ENCODE measurements at regions not wholly inside any gene's neighbourhood (a gene's known extent, or its start where the extent isn't known, plus 50 kb on each side); places are given as distances from the start of the nearest gene placed in this dataset.

DNA sequence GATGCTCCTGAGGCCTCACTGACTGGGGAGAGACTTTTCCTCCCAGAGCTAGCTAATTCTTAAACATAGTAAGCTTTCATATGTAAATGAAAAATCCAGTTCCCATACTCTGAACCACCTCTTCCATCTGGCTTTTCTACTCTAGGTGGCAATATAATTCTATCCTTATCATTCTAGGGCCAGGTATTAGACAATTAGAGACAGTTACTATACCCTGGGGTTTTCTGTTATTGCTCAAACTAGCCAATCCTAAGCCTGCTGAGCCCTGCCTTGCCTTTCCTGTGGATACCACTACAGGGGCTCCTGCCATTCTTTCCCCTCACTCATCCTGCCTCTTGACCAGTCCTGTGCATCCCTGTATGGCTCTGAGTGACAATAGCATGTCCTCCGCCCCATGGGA, 552.0 kb downstream of the STIM2 start:
- H3K4me2 ChIP-seq (ENCODE audit: control insufficient read depth, insufficient read depth): no peak overlapping the region
- H3K9me3 ChIP-seq (replicated peaks; ENCODE audit: control insufficient read depth, insufficient read depth, low read length): no peaks in the 10 kb centered on the region
- H3K4me3 ChIP-seq: no peak overlapping the region
- intact Hi-C loops (cut with micrococcal nuclease; ENCODE audit: unreplicated experiment) (no loop called here), in situ Hi-C loops (cut with MboI) (no loop called here)
- H3K27ac ChIP-seq (ENCODE audit: control insufficient read depth, insufficient read depth): no peak overlapping the region
- H3K9ac ChIP-seq (ENCODE audit: control insufficient read depth, insufficient read depth, low read length): no peak overlapping the region
- H3K79me2 ChIP-seq (ENCODE audit: control insufficient read depth, insufficient read depth, low read length): no peaks in the 10 kb centered on the region
- WGBS (ENCODE audit: insufficient coverage, insufficient replicate concordance, low lambda C conversion rate, missing lambda C conversion rate): 0% methylated on average over 1 of the region's 1 CpG
- CTCF ChIA-PET: no interaction called here
- H3K27me3 ChIP-seq (replicated peaks in 1 of 2; ENCODE audit: control insufficient read depth in 2 of 2, insufficient read depth in 2 of 2, low read length in 1 of 2): no peaks in the 10 kb centered on the region
- no peak overlapping the region for H2AFZ ChIP-seq (ENCODE audit: control insufficient read depth, low read depth, low read length)
- POLR2A ChIA-PET: no interaction called here
- FAIRE-seq (no peak), DNase-seq (ENCODE audit: low read depth, low spot score) (no peak), ATAC-seq (no peak)
- H4K20me1 ChIP-seq (ENCODE audit: control insufficient read depth, insufficient read depth): no peaks in the 10 kb centered on the region
- RAD21 ChIA-PET (ENCODE audit: unreplicated experiment): no interaction called here
- SMC1A ChIA-PET (ENCODE audit: uncharacterized antibody, unreplicated experiment): no interaction called here
- no peaks in the 10 kb centered on the region for H3K4me1 ChIP-seq (ENCODE audit: control insufficient read depth, insufficient read depth, low read length)
- TF ChIP-seq, protein P1, sequence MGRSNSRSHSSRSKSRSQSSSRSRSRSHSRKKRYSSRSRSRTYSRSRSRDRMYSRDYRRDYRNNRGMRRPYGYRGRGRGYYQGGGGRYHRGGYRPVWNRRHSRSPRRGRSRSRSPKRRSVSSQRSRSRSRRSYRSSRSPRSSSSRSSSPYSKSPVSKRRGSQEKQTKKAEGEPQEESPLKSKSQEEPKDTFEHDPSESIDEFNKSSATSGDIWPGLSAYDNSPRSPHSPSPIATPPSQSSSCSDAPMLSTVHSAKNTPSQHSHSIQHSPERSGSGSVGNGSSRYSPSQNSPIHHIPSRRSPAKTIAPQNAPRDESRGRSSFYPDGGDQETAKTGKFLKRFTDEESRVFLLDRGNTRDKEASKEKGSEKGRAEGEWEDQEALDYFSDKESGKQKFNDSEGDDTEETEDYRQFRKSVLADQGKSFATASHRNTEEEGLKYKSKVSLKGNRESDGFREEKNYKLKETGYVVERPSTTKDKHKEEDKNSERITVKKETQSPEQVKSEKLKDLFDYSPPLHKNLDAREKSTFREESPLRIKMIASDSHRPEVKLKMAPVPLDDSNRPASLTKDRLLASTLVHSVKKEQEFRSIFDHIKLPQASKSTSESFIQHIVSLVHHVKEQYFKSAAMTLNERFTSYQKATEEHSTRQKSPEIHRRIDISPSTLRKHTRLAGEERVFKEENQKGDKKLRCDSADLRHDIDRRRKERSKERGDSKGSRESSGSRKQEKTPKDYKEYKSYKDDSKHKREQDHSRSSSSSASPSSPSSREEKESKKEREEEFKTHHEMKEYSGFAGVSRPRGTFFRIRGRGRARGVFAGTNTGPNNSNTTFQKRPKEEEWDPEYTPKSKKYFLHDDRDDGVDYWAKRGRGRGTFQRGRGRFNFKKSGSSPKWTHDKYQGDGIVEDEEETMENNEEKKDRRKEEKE (IDR thresholded peaks at IDR 0.05): no peak
- TF ChIP-seq MXI1 (IDR thresholded peaks at IDR 0.05; ENCODE audit: low read depth, low read length) (no peak), CHD2 (IDR thresholded peaks at IDR 0.05; ENCODE audit: borderline replicate concordance, low read depth, low read length) (no peak), SMAD1 (IDR thresholded peaks at IDR 0.05; ENCODE audit: low read depth, partially characterized antibody) (no peak), MEF2A (IDR thresholded peaks at IDR 0.05; ENCODE audit: insufficient read depth, low read depth, low read length) (no peak), STAT1 (conservative IDR thresholded peaks at IDR 0.05) (no peak), ETV6 (conservative IDR thresholded peaks at IDR 0.05 in 1 of 2, IDR thresholded peaks at IDR 0.05 in 1 of 2; ENCODE audit: borderline replicate concordance in 1 of 2, low read depth in 1 of 2) (no peak), CHD1 (IDR thresholded peaks at IDR 0.05; ENCODE audit: low read depth, low read length) (no peak), SPI1 (IDR thresholded peaks at IDR 0.05; ENCODE audit: borderline replicate concordance, insufficient read depth, low read depth, low read length) (no peak), EED (IDR thresholded peaks at IDR 0.05; ENCODE audit: low read depth) (no peak)
- TF ChIP-seq, protein P2, sequence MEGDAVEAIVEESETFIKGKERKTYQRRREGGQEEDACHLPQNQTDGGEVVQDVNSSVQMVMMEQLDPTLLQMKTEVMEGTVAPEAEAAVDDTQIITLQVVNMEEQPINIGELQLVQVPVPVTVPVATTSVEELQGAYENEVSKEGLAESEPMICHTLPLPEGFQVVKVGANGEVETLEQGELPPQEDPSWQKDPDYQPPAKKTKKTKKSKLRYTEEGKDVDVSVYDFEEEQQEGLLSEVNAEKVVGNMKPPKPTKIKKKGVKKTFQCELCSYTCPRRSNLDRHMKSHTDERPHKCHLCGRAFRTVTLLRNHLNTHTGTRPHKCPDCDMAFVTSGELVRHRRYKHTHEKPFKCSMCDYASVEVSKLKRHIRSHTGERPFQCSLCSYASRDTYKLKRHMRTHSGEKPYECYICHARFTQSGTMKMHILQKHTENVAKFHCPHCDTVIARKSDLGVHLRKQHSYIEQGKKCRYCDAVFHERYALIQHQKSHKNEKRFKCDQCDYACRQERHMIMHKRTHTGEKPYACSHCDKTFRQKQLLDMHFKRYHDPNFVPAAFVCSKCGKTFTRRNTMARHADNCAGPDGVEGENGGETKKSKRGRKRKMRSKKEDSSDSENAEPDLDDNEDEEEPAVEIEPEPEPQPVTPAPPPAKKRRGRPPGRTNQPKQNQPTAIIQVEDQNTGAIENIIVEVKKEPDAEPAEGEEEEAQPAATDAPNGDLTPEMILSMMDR (IDR thresholded peaks at IDR 0.05 in 2 of 3, conservative IDR thresholded peaks at IDR 0.05 in 1 of 3; ENCODE audit: control insufficient read depth in 2 of 3, extremely low read depth in 1 of 3, insufficient read depth in 1 of 3, low read depth in 3 of 3, low read length in 3 of 3): no peak
- TF ChIP-seq, protein P3, sequence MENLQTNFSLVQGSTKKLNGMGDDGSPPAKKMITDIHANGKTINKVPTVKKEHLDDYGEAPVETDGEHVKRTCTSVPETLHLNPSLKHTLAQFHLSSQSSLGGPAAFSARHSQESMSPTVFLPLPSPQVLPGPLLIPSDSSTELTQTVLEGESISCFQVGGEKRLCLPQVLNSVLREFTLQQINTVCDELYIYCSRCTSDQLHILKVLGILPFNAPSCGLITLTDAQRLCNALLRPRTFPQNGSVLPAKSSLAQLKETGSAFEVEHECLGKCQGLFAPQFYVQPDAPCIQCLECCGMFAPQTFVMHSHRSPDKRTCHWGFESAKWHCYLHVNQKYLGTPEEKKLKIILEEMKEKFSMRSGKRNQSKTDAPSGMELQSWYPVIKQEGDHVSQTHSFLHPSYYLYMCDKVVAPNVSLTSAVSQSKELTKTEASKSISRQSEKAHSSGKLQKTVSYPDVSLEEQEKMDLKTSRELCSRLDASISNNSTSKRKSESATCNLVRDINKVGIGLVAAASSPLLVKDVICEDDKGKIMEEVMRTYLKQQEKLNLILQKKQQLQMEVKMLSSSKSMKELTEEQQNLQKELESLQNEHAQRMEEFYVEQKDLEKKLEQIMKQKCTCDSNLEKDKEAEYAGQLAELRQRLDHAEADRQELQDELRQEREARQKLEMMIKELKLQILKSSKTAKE (IDR thresholded peaks at IDR 0.05; ENCODE audit: low read depth, poor library complexity, severe bottlenecking): no peak
- TF ChIP-seq, protein P4, sequence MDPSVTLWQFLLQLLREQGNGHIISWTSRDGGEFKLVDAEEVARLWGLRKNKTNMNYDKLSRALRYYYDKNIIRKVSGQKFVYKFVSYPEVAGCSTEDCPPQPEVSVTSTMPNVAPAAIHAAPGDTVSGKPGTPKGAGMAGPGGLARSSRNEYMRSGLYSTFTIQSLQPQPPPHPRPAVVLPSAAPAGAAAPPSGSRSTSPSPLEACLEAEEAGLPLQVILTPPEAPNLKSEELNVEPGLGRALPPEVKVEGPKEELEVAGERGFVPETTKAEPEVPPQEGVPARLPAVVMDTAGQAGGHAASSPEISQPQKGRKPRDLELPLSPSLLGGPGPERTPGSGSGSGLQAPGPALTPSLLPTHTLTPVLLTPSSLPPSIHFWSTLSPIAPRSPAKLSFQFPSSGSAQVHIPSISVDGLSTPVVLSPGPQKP (IDR thresholded peaks at IDR 0.05; ENCODE audit: low read depth, low read length): no peak
- TF ChIP-seq, protein P5, sequence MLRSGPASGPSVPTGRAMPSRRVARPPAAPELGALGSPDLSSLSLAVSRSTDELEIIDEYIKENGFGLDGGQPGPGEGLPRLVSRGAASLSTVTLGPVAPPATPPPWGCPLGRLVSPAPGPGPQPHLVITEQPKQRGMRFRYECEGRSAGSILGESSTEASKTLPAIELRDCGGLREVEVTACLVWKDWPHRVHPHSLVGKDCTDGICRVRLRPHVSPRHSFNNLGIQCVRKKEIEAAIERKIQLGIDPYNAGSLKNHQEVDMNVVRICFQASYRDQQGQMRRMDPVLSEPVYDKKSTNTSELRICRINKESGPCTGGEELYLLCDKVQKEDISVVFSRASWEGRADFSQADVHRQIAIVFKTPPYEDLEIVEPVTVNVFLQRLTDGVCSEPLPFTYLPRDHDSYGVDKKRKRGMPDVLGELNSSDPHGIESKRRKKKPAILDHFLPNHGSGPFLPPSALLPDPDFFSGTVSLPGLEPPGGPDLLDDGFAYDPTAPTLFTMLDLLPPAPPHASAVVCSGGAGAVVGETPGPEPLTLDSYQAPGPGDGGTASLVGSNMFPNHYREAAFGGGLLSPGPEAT (IDR thresholded peaks at IDR 0.05; ENCODE audit: low read depth): no peak
- no peaks in the 10 kb centered on the region for H3K36me3 ChIP-seq (ENCODE audit: control insufficient read depth in 2 of 2, insufficient read depth in 2 of 2, low read length in 1 of 2)
- BruUV-seq (replicated peaks): no TSS peak

Data from GM12878 (cell line).